DMS 273 treated with DMSO at 0.1 percent for 48 hours (cell line): ENCODE measurements at regions not wholly inside any gene's neighbourhood (a gene's known extent, or its start where the extent isn't known, plus 50 kb on each side); places are given as distances from the start of the nearest gene placed in this dataset.

Source experiments
- DNase-seq: peaks from one replicate; lab custom pipeline; 2025; lab: John Stamatoyannopoulos, UW

DNA sequence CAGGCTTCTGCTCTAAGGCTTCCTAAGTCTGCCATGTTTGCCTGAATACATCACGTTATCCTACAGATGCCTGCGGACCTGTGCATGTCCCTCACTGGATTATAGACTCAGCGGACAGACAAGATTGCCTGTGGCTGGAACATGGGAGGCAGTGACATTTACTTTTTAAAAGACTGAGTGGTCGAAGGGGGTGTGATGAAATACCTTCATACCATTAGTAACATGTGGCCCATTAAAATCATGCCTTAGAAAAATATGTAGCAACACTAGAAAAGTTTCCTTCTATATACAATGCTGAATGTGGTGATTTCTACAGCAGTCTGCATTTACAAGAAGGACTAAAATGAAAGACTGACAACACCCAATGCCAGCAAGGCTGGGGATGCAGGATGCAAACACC is 154.4 kb downstream of the ASB1 start:
- DNase-seq = no peak

DNA sequence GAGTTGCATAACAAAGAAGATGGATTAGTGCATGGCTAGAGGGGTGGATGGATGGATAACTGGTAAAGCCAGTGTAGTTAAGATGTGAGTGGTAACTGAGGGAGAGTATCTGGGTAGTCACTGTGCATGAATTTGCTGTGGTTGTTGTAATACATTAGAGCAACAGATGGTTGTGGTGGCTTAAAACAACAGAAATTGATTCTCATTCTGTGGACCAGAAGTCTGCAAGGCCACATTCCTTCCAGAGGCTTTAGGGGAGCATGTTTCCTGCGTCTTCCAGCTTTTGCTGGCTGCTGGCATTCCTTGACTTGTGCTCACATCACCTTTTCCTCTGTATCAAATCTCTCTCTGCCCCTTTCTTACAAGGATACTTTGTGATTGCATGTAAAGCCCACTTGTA is 155.4 kb downstream of the ASB1 start:
- no peak for DNase-seq

DNA sequence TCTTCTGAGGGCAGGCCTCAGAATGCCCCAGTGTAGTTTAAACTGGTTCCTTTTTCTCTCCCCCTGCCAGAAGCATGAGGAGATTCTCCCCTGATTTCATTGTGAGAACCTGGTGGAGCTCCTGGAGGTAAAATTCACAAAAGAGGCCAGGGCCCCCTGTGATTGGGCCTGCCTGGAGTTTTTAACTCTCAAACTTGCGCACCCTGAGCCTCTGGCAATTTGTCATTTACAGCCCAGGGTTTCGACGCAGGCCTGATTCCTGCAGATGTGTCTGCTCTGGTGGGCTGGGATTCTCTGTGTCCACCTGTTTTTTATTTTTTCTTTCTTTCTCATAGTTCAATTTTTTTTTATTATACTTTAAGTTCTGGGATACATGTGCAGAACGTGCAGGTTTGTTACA is 157.9 kb downstream of the ASB1 start:
- no peak for DNase-seq

- DNase-seq = no peak
Observed at GRCh38 chr2:238585836-238586821, 159.4 kb downstream of the ASB1 start.

DNA sequence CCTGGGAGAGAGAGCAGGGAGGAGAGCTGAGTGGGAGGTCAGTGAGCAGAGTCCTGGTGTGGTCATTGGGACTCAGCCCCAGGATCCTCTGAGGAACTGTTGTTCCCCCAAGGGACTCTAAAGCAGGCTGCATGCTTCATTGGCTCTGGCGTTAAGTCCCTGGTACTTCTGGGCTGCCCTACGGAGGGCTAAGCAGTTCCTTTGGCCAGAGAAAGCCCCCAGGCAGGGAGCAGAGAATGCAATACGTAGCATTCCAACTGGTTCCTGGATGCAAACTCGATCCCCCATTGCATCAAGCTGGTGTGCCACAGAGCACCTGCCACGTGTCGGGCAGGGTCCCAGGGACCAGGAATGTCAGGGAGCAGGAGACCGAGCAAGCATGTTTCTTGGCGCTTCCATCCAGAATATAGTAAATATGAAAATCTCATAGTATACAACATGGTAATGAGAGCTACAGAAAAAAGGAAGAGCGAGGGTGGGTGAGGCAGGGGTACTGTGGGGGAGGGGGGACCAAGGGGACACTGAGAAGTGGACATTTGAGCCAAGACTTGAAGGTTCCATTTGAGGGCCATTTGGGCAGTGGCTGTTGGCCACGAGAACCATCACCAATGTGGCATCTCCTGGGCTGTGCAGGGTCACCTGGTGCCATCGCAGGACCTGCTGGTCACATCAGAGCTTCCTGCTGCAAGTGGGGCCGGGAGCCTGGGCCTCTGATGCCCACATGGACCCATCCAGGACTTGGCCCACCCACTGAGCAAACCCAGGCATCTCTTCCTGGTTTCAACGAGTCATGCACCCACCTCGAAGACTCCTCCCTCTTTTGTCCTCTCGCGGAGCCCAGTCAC is 160.4 kb downstream of the ASB1 start:
- DNase-seq = no peak

- DNase-seq = no peak
Observed at GRCh38 chr2:238587776-238588660, 161.3 kb downstream of the ASB1 start.

DNA sequence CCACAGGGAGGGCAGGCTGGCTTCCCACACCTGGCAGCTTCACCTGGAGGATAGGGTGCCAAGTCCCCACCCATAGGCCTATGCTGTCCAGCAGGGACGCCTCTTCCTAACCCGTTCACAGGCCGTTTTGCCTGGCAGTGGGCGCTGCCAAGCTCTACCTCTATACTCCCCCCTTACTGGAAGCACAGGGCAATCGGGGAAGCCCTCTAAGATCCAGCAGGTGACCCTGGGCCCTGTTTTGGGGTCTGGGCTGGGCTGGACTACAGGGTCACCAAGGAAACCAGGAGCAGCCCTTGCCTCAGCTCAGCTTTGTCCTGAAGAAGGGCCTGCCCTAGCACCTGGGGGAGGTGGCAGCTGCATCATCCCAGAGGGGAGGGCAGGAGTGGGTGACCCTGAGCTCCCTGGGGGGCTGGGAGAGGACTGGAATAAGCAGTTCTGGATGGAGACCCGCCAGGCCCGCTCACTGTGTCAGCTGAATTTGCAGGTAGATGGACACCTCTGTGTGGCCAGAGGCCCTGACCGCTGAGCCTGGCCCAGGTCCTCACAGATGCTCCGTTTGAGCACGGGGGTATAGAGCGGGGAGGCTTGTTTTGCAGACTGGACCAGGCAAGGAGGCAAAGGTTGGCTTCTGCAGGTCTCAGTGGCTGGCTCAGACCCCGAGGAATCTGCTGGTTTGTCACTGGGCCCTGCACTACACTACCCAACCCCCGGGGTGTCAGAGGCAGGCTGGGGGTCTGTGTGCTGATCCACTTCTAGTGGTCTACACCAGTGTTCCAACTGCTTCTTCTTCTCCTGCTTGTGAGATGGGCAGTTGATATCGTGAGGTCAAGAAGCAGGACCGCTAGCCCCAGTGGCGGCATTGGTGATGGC is 163.1 kb downstream of the ASB1 start:
- no peak for DNase-seq

DNA sequence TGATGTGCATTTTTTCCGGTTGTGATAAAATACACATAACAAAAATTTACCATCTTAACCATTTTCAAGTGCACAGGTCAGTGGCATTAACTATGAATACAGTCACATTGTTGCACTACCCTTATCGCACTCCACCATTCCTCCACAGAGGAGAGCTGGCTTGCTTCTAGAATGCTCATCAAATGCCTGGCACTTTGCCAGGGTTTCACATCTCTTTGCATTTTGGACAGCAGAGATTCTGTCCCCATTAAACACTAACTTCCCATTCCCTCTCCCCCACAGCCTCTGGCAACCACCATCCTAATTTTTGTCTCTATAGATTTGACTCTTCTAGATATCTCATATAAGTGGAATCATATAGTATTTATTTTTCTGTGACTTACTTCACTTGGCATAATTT is 165.0 kb downstream of the ASB1 start:
- no peak for DNase-seq

GRCh38 chr2:238593236-238593635 is 166.5 kb downstream of the ASB1 start:
- DNase-seq = no peak

- DNase-seq = no peak
Observed at GRCh38 chr2:238593678-238594077, 167.0 kb downstream of the ASB1 start.

DNA sequence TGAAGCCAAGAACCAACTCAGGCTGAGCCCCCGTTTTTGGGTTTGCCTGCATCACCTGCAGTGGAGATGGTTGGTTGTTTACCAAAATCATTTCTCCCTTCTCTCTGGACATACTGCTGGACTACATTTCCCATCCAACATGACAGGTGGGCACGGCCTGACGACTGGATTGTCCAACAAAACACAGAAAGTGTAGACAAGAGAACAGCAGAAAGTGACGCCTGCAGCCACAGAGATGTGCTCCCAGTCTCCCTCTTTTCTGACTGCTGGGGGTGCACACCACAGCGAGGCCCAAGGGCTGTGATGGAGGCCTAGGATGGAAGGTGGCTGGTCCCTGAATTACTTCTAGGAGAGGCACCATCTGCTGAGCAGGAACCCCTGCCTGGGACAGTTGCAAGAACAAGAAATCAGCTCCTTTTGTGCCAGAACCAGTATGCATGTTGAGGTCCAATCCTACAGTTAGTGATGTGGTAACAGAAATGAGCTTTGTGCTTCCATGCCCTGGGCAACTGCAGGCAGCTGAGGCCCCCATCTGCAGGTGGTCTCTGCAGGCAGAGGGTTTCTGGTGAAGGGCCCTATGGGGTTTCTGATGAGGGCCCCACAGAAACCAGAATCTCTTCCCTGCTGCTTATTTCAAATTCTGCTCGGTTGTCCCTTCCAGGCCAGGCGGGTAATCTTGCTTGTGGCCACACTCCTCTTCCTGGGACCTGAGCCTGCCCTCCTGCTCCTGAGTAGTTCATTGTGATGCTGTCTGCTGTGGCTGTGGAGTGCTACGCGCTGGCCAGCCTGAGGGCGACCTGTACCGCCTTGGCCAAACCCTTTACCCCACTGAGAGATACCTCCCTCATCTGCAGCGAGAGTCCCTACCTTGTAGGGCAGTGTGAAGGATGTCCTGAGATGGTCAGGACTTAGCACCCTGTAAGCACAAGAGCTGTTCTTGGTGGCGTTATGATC is 168.3 kb downstream of the ASB1 start:
- DNase-seq = no peak

GRCh38 chr2:238595750-238596570 is 169.2 kb downstream of the ASB1 start:
- no peak for DNase-seq

DNA sequence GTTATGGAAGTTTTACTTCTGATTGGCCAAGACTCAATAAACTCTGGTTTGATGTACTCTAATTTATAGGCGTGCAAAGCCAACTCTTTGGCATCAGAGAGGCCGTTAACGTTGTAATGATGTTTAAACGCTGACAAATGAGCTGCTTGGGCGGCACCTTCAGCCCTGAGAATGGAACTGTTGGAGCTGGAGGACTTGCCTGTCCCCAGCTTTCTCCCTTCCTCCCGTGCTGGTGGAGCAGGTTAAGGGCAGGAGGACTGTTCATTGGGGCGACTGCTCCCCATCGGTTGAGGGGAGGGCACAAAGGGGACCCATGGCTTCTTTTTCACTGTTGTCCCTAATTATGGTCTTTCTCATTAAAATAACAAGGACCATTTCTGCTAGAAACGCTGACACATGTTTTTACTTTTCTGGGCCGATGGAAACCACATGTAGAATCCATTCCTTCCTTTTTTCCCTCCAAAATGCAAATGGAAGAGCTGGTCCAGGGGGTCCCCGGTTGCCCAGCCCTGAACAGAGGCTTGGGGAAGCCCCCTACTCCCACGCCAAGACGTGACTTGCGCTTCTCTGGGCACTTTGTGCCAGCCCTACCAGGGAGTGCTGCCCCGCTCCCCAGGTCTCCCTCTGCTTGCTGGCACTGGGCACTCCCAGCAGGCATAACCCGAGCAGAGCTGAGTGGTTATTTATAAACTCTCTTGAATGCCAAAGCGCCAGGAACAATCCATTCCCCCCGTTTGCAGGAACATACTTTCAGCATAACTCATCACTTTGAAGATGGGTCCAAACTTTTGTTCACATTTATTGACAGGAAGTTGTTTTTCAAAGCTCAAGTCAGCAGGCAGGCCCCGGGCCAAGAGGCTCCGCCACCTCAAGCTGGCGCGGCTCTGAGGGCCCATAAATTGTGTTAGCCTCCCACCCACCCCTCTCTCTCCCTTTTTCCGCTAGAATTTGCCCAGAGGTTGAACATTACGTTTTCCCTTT is 170.1 kb downstream of the ASB1 start:
- no peak for DNase-seq

GRCh38 chr2:238597638-238598528 is 171.2 kb downstream of the ASB1 start:
- DNase-seq = no peak

GRCh38 chr2:238598802-238599530 is 172.2 kb downstream of the ASB1 start:
- DNase-seq = no peak
